ENCODE measurements at regions not wholly inside any gene's neighbourhood (a gene's known extent, or its start where the extent isn't known, plus 50 kb on each side); places are given as distances from the start of the nearest gene placed in this dataset.
A peak's percentile ranks its signal among the peaks of the same experiment; 100 is the strongest.

- Mint-ChIP-seq H3K27ac (no peak overlapping the region), H3K9me3 (ENCODE audit: insufficient read depth) (no peaks in the 10 kb centered on the region), H3K27me3 (ENCODE audit: low read depth) (no peaks in the 10 kb centered on the region), H3K4me1 (ENCODE audit: low read depth) (peaks cover 33% of the 10 kb centered on the region), H3K4me3 (no peak overlapping the region), H3K36me3 (ENCODE audit: low read depth) (no peaks in the 10 kb centered on the region)
- ChIA-PET POLR2A (no interaction called here), CTCF (no interaction called here)
- no peak for DNase-seq
- no peak for ATAC-seq
Observed at GRCh38 chr1:58981392-58981791, 197.5 kb upstream of the JUN start.

- ATAC-seq (no peak), DNase-seq (no peak)
- no peaks in the 10 kb centered on the region for H3K9me3 Mint-ChIP-seq (ENCODE audit: insufficient read depth)
- H3K4me1 Mint-ChIP-seq (ENCODE audit: low read depth): peaks cover 40% of the 10 kb centered on the region
- H3K36me3 Mint-ChIP-seq (ENCODE audit: low read depth): no peaks in the 10 kb centered on the region
- ChIA-PET CTCF (no interaction called here), POLR2A (no interaction called here)
- no peak overlapping the region for H3K4me3 Mint-ChIP-seq
- H3K27ac Mint-ChIP-seq: no peak overlapping the region
- no peaks in the 10 kb centered on the region for H3K27me3 Mint-ChIP-seq (ENCODE audit: low read depth)
Observed at GRCh38 chr1:58982259-58982998, 198.6 kb upstream of the JUN start.

GRCh38 chr1:58983162-58983561, 199.3 kb upstream of the JUN start:
- H3K27me3 Mint-ChIP-seq (ENCODE audit: low read depth): no peaks in the 10 kb centered on the region
- H3K9me3 Mint-ChIP-seq (ENCODE audit: insufficient read depth): no peaks in the 10 kb centered on the region
- H3K4me1 Mint-ChIP-seq (ENCODE audit: low read depth): peaks cover 44% of the 10 kb centered on the region
- H3K36me3 Mint-ChIP-seq (ENCODE audit: low read depth): no peaks in the 10 kb centered on the region
- ATAC-seq: no peak
- ChIA-PET CTCF (no interaction called here), POLR2A (no interaction called here)
- no peak overlapping the region for H3K4me3 Mint-ChIP-seq
- DNase-seq: no peak
- no peak overlapping the region for H3K27ac Mint-ChIP-seq

GRCh38 chr1:58983633-58984245, 199.9 kb upstream of the JUN start:
- Mint-ChIP-seq H3K4me3 (no peak overlapping the region), H3K27ac (no peak overlapping the region), H3K9me3 (ENCODE audit: insufficient read depth) (no peaks in the 10 kb centered on the region), H3K27me3 (ENCODE audit: low read depth) (no peaks in the 10 kb centered on the region), H3K4me1 (ENCODE audit: low read depth) (peaks cover 39% of the 10 kb centered on the region), H3K36me3 (ENCODE audit: low read depth) (no peaks in the 10 kb centered on the region)
- ChIA-PET POLR2A (no interaction called here), CTCF (no interaction called here)
- ATAC-seq (no peak), DNase-seq (no peak)

- Mint-ChIP-seq H3K27me3 (ENCODE audit: low read depth) (peaks cover 1% of the 10 kb centered on the region), H3K27ac (peak overlapping the region; percentile 63), H3K4me3 (no peak overlapping the region), H3K9me3 (ENCODE audit: insufficient read depth) (no peaks in the 10 kb centered on the region), H3K4me1 (ENCODE audit: low read depth) (peaks cover 26% of the 10 kb centered on the region), H3K36me3 (ENCODE audit: low read depth) (peaks cover 3% of the 10 kb centered on the region)
- peak; percentile 39 for DNase-seq
- ChIA-PET POLR2A (no interaction called here), CTCF (interaction anchor here (1.1 to 1.6 kb wide), 2 partner anchors 13 to 44 kb away, joined by 3 to 4 read pairs; no protein-coding TSS in a partner anchor)
- peak; percentile 86 for ATAC-seq
Observed at GRCh38 chr1:58986996-58987767, 203.3 kb upstream of the JUN start.

GRCh38 chr1:58988752-58989151, 204.9 kb upstream of the JUN start:
- no peak overlapping the region for H3K27ac Mint-ChIP-seq
- DNase-seq (no peak), ATAC-seq (no peak)
- H3K27me3 Mint-ChIP-seq (ENCODE audit: low read depth): peaks cover 4% of the 10 kb centered on the region
- ChIA-PET CTCF (no interaction called here), POLR2A (no interaction called here)
- no peaks in the 10 kb centered on the region for H3K9me3 Mint-ChIP-seq (ENCODE audit: insufficient read depth)
- peaks cover 3% of the 10 kb centered on the region for H3K36me3 Mint-ChIP-seq (ENCODE audit: low read depth)
- H3K4me3 Mint-ChIP-seq: no peak overlapping the region
- H3K4me1 Mint-ChIP-seq (ENCODE audit: low read depth): peaks cover 20% of the 10 kb centered on the region

GRCh38 chr1:58989845-58990244, 206.0 kb upstream of the JUN start:
- Mint-ChIP-seq H3K27me3 (ENCODE audit: low read depth) (peaks cover 4% of the 10 kb centered on the region), H3K36me3 (ENCODE audit: low read depth) (peaks cover 3% of the 10 kb centered on the region), H3K4me1 (ENCODE audit: low read depth) (peaks cover 17% of the 10 kb centered on the region), H3K9me3 (ENCODE audit: insufficient read depth) (no peaks in the 10 kb centered on the region), H3K27ac (no peak overlapping the region), H3K4me3 (no peak overlapping the region)
- ChIA-PET POLR2A (interaction anchor here (0.6 kb wide), 1 partner anchor 290 kb away, joined by 3 read pairs; the partner anchor contains the start of gene MYSM1), CTCF (no interaction called here)
- DNase-seq (no peak), ATAC-seq (no peak)

GRCh38 chr1:58991305-58991704, 207.5 kb upstream of the JUN start:
- Mint-ChIP-seq H3K4me3 (no peak overlapping the region), H3K9me3 (ENCODE audit: insufficient read depth) (no peaks in the 10 kb centered on the region), H3K4me1 (ENCODE audit: low read depth) (peaks cover 17% of the 10 kb centered on the region), H3K27ac (no peak overlapping the region), H3K36me3 (ENCODE audit: low read depth) (peaks cover 3% of the 10 kb centered on the region), H3K27me3 (ENCODE audit: low read depth) (peaks cover 4% of the 10 kb centered on the region)
- CTCF ChIA-PET: no interaction called here
- ATAC-seq (no peak), DNase-seq (no peak)
- POLR2A ChIA-PET: no interaction called here

- ATAC-seq (no peak), DNase-seq (no peak)
- Mint-ChIP-seq H3K4me3 (no peak overlapping the region), H3K27me3 (ENCODE audit: low read depth) (peaks cover 4% of the 10 kb centered on the region), H3K27ac (no peak overlapping the region), H3K36me3 (ENCODE audit: low read depth) (peaks cover 3% of the 10 kb centered on the region), H3K9me3 (ENCODE audit: insufficient read depth) (no peaks in the 10 kb centered on the region), H3K4me1 (ENCODE audit: low read depth) (peaks cover 18% of the 10 kb centered on the region)
- ChIA-PET CTCF (no interaction called here), POLR2A (interaction anchor here (0.6 kb wide), 1 partner anchor 209 kb away, joined by 3 read pairs; the partner anchor contains the start of gene JUN)
Observed at GRCh38 chr1:58992643-58993042, 208.8 kb upstream of the JUN start.

GRCh38 chr1:58993403-58993802, 209.6 kb upstream of the JUN start:
- ChIA-PET CTCF (no interaction called here), POLR2A (no interaction called here)
- ATAC-seq (no peak), DNase-seq (no peak)
- H3K36me3 Mint-ChIP-seq (ENCODE audit: low read depth): peaks cover 3% of the 10 kb centered on the region
- no peak overlapping the region for H3K4me3 Mint-ChIP-seq
- no peak overlapping the region for H3K27ac Mint-ChIP-seq
- no peaks in the 10 kb centered on the region for H3K9me3 Mint-ChIP-seq (ENCODE audit: insufficient read depth)
- H3K27me3 Mint-ChIP-seq (ENCODE audit: low read depth): peaks cover 4% of the 10 kb centered on the region
- H3K4me1 Mint-ChIP-seq (ENCODE audit: low read depth): peaks cover 12% of the 10 kb centered on the region

- H3K9me3 Mint-ChIP-seq (ENCODE audit: insufficient read depth): no peaks in the 10 kb centered on the region
- H3K27me3 Mint-ChIP-seq (ENCODE audit: low read depth): peaks cover 4% of the 10 kb centered on the region
- no peak for DNase-seq
- H3K4me1 Mint-ChIP-seq (ENCODE audit: low read depth): peaks cover 16% of the 10 kb centered on the region
- H3K36me3 Mint-ChIP-seq (ENCODE audit: low read depth): peaks cover 1% of the 10 kb centered on the region
- CTCF ChIA-PET: no interaction called here
- no peak for ATAC-seq
- POLR2A ChIA-PET: no interaction called here
- H3K4me3 Mint-ChIP-seq: no peak overlapping the region
- H3K27ac Mint-ChIP-seq: no peak overlapping the region
Observed at GRCh38 chr1:58994664-58995063, 210.8 kb upstream of the JUN start.

All from activated CD8-positive, alpha-beta T cell treated with anti-CD3 and anti-CD28 coated beads, Interleukin-2, amount 10 ng/mL, durations not matched to agents 7 days and 5 days (primary cell).